ENCODE measurements at regions not wholly inside any gene's neighbourhood (a gene's known extent, or its start where the extent isn't known, plus 50 kb on each side); places are given as distances from the start of the nearest gene placed in this dataset.

- TF ChIP-seq CTCF (IDR thresholded peaks at IDR 0.05; ENCODE audit: insufficient read depth, low read depth, low read length) (no peak), EZH2 (IDR thresholded peaks at IDR 0.05; ENCODE audit: insufficient read depth, low read length) (no peak)
Observed at GRCh38 chr10:9645404-9645803, 1372.3 kb upstream of the CELF2 start.
